ENCODE measurements at regions not wholly inside any gene's neighbourhood (a gene's known extent, or its start where the extent isn't known, plus 50 kb on each side); places are given as distances from the start of the nearest gene placed in this dataset.

DNA sequence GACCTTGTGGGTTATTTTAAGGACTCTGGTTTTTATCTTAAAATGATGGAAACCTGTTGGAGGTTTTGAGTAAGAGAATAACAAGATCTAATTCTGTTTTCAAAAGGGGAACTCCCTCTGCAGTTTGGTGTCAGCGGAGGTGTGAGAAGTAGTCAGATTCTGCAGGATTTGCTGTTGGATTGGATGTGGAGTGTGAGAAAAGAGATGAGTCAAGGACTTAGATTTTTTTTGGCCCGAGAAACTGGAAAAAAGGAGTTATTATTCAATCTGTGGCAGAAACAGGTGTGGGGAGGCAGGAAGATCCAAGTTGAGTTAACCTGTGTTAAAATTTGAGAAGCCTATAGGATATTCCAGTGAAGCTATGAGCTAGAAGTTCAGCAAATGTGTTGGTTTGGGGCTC is 337.2 kb upstream of the FANCL start:
- no peaks in the 10 kb centered on the region for H3K79me2 ChIP-seq (ENCODE audit: control insufficient read depth, insufficient read depth, low read length)
- H3K9ac ChIP-seq (ENCODE audit: low read length) = no peak overlapping the region
- Mint-ChIP-seq H3K4me3 (no peak overlapping the region), H3K27me3 (peaks cover 11% of the 10 kb centered on the region), H3K4me1 (no peaks in the 10 kb centered on the region), H3K9me3 (ENCODE audit: insufficient read depth) (no peaks in the 10 kb centered on the region), H3K27ac (no peak overlapping the region)
- DNase-seq (no peak), ATAC-seq (ENCODE audit: low read depth) (no peak)
- no peaks in the 10 kb centered on the region for H3K9me3 ChIP-seq (ENCODE audit: control extremely low read depth in 1 of 3, control insufficient read depth in 2 of 3, insufficient read depth in 1 of 3, low read length in 2 of 3)
- H3K27ac ChIP-seq (ENCODE audit: low read length in 2 of 2) = no peak overlapping the region
- 75% methylated on average over 2 of the region's 2 CpGs for WGBS (ENCODE audit: insufficient coverage)
- H3K4me2 ChIP-seq (replicated peaks; ENCODE audit: low read depth, low read length, poor library complexity, severe bottlenecking) = no peak overlapping the region
- H3K4me1 ChIP-seq (ENCODE audit: control insufficient read depth in 2 of 2, insufficient read depth in 2 of 2, low read length in 2 of 2) = no peaks in the 10 kb centered on the region
- no peak overlapping the region for H2AFZ ChIP-seq (ENCODE audit: insufficient read depth, low read depth, low read length, poor library complexity, severe bottlenecking)
- no peak for TF ChIP-seq EZH2 (IDR thresholded peaks at IDR 0.05; ENCODE audit: borderline replicate concordance, insufficient read depth, low read depth, low read length, poor library complexity, severe bottlenecking)
- TF ChIP-seq, protein P1, sequence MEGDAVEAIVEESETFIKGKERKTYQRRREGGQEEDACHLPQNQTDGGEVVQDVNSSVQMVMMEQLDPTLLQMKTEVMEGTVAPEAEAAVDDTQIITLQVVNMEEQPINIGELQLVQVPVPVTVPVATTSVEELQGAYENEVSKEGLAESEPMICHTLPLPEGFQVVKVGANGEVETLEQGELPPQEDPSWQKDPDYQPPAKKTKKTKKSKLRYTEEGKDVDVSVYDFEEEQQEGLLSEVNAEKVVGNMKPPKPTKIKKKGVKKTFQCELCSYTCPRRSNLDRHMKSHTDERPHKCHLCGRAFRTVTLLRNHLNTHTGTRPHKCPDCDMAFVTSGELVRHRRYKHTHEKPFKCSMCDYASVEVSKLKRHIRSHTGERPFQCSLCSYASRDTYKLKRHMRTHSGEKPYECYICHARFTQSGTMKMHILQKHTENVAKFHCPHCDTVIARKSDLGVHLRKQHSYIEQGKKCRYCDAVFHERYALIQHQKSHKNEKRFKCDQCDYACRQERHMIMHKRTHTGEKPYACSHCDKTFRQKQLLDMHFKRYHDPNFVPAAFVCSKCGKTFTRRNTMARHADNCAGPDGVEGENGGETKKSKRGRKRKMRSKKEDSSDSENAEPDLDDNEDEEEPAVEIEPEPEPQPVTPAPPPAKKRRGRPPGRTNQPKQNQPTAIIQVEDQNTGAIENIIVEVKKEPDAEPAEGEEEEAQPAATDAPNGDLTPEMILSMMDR (IDR thresholded peaks at IDR 0.05) = no peak
- no peak overlapping the region for H3K4me3 ChIP-seq (ENCODE audit: control extremely low read depth in 1 of 5, extremely low read depth in 1 of 5, insufficient read depth in 1 of 5, low read depth in 2 of 5, low read length in 4 of 5)
- no peaks in the 10 kb centered on the region for H4K20me1 ChIP-seq (ENCODE audit: control insufficient read depth, insufficient read depth, low read length, poor library complexity, severe bottlenecking)
- ChIA-PET CTCF (no interaction called here), POLR2A (no interaction called here)
- H3K36me3 ChIP-seq (replicated peaks in 1 of 2; ENCODE audit: control extremely low read depth in 1 of 2, control insufficient read depth in 1 of 2, extremely low read depth in 1 of 2, insufficient read depth in 2 of 2, low read length in 1 of 2) = no peaks in the 10 kb centered on the region
- no peaks in the 10 kb centered on the region for H3K27me3 ChIP-seq (replicated peaks in 1 of 4; ENCODE audit: control extremely low read depth in 1 of 4, control insufficient read depth in 3 of 4, insufficient read depth in 4 of 4, low read length in 3 of 4)
- intact Hi-C loops (cut with micrococcal nuclease) = no loop called here

DNA sequence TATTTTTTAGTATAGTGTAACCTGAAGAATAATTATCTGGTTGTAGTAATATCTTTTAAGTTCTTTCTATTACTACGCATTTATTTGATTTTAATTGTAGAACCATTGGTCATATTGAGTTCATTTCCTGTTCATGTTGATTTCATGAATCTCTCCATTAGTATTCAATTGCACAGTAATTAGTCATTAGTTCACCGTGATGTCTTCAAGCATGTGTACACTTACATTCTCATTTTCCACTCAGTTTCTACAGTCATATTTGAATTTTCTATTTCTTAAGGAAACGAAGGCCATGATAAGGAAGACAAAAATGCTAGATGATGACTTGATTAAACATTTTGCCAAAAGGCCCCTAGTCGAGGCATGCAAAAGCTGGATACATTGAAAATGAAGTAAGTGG is 333.7 kb upstream of the FANCL start:
- H3K4me3 Mint-ChIP-seq = no peak overlapping the region
- Histone ChIP-seq H4K20me1 (ENCODE audit: control insufficient read depth, insufficient read depth, low read length, poor library complexity, severe bottlenecking) (no peaks in the 10 kb centered on the region), H3K79me2 (ENCODE audit: control insufficient read depth, insufficient read depth, low read length) (no peaks in the 10 kb centered on the region), H2AFZ (ENCODE audit: insufficient read depth, low read depth, low read length, poor library complexity, severe bottlenecking) (no peak overlapping the region), H3K9ac (ENCODE audit: low read length) (no peak overlapping the region), H3K36me3 (replicated peaks in 1 of 2; ENCODE audit: control extremely low read depth in 1 of 2, control insufficient read depth in 1 of 2, extremely low read depth in 1 of 2, insufficient read depth in 2 of 2, low read length in 1 of 2) (no peaks in the 10 kb centered on the region), H3K4me3 (ENCODE audit: control extremely low read depth in 1 of 5, extremely low read depth in 1 of 5, insufficient read depth in 1 of 5, low read depth in 2 of 5, low read length in 4 of 5) (no peak overlapping the region), H3K4me1 (ENCODE audit: control insufficient read depth in 2 of 2, insufficient read depth in 2 of 2, low read length in 2 of 2) (peaks cover 3 to 4% of the 10 kb centered on the region in 2 donors), H3K4me2 (replicated peaks; ENCODE audit: low read depth, low read length, poor library complexity, severe bottlenecking) (no peak overlapping the region), H3K9me3 (ENCODE audit: control extremely low read depth in 1 of 3, control insufficient read depth in 2 of 3, insufficient read depth in 1 of 3, low read length in 2 of 3) (no peaks in the 10 kb centered on the region), H3K27me3 (replicated peaks in 1 of 4; ENCODE audit: control extremely low read depth in 1 of 4, control insufficient read depth in 3 of 4, insufficient read depth in 4 of 4, low read length in 3 of 4) (no peaks in the 10 kb centered on the region), H3K27ac (ENCODE audit: low read length in 2 of 2) (no peak overlapping the region)
- POLR2A ChIA-PET = no interaction called here
- H3K27me3 Mint-ChIP-seq = peaks cover 14% of the 10 kb centered on the region
- WGBS (ENCODE audit: insufficient coverage) = 92% methylated on average over 2 of the region's 4 CpGs
- DNase-seq (no peak), ATAC-seq (ENCODE audit: low read depth) (no peak)
- H3K9me3 Mint-ChIP-seq (ENCODE audit: insufficient read depth) = no peaks in the 10 kb centered on the region
- no peak for TF ChIP-seq EZH2 (IDR thresholded peaks at IDR 0.05; ENCODE audit: borderline replicate concordance, insufficient read depth, low read depth, low read length, poor library complexity, severe bottlenecking)
- TF ChIP-seq, protein P1 (IDR thresholded peaks at IDR 0.05) = no peak
- CTCF ChIA-PET = no interaction called here
- intact Hi-C loops (cut with micrococcal nuclease) = no loop called here
- no peak overlapping the region for H3K27ac Mint-ChIP-seq
- H3K4me1 Mint-ChIP-seq = peaks cover 7% of the 10 kb centered on the region
